Astrocyte (in vitro differentiated cells and primary cell): ENCODE measurements at regions not wholly inside any gene's neighbourhood (a gene's known extent, or its start where the extent isn't known, plus 50 kb on each side); places are given as distances from the start of the nearest gene placed in this dataset.

Experiments
- DNase-seq: peaks from one replicate; pipeline ENCODE4 v3.0.0-alpha.2; 2010; ENCODE audit warnings: low read depth
- FAIRE-seq: peaks from 2 replicates; lab custom pipeline; 2011; peaks lifted over from hg19 to GRCh38; lab: Jason Lieb, UNC
- H2AFZ ChIP-seq: 2 replicates; pipeline ENCODE4 v1.6.0; 2012; ENCODE audit warnings: low read depth, low read length, inconsistent platforms
- H3K27ac ChIP-seq: 2 replicates; pipeline ENCODE4 v1.5.1; 2011; ENCODE audit warnings: low read depth, low read length, inconsistent platforms
- H3K27me3 ChIP-seq: 2 replicates; pipeline ENCODE4 v1.6.0; 2011; ENCODE audit warnings: low read length, inconsistent platforms; ENCODE audit not compliant: insufficient read depth
- H3K36me3 ChIP-seq: 2 replicates; pipeline ENCODE4 v1.5.1; 2011; ENCODE audit warnings: low read length, inconsistent platforms; ENCODE audit not compliant: insufficient read depth
- H3K4me1 ChIP-seq: 2 replicates; pipeline ENCODE4 v1.5.1; 2011; ENCODE audit warnings: low read length, inconsistent platforms; ENCODE audit not compliant: insufficient read depth
- H3K4me2 ChIP-seq: 2 replicates; pipeline ENCODE4 v1.6.0; 2012; ENCODE audit warnings: low read length, inconsistent platforms
- H3K4me3 ChIP-seq: 2 replicates; pipeline ENCODE4 v1.5.1; 2011; ENCODE audit warnings: low read depth, mild to moderate bottlenecking, low read length, inconsistent platforms; ENCODE audit not compliant: insufficient read depth
- H3K79me2 ChIP-seq: 2 replicates; pipeline ENCODE4 v1.6.0; 2012; ENCODE audit warnings: mild to moderate bottlenecking, low read length, inconsistent platforms; ENCODE audit not compliant: insufficient read depth
- H3K9ac ChIP-seq: 2 replicates; pipeline ENCODE4 v1.6.0; 2012; ENCODE audit warnings: mild to moderate bottlenecking, low read length, inconsistent platforms
- H3K9me3 ChIP-seq: 2 replicates; pipeline ENCODE4 v1.5.1; 2012; ENCODE audit warnings: low read depth, mild to moderate bottlenecking, low read length, inconsistent platforms; ENCODE audit not compliant: insufficient read depth
- H4K20me1 ChIP-seq: 2 replicates; pipeline ENCODE4 v1.6.0; 2012; ENCODE audit warnings: low read length, inconsistent platforms; ENCODE audit not compliant: insufficient read depth
- H3K27ac Mint-ChIP-seq: one replicate; pipeline ENCODE4 v1.8.0; 2021; ENCODE audit warnings: mild to moderate bottlenecking, mixed read lengths; ENCODE audit not compliant: unreplicated experiment
- H3K27me3 Mint-ChIP-seq: one replicate; pipeline ENCODE4 v1.8.0; 2021; ENCODE audit warnings: low read depth, mixed read lengths; ENCODE audit not compliant: unreplicated experiment
- H3K36me3 Mint-ChIP-seq: one replicate; pipeline ENCODE4 v1.8.0; 2021; ENCODE audit warnings: low read depth, mixed read lengths; ENCODE audit not compliant: unreplicated experiment
- H3K4me1 Mint-ChIP-seq: one replicate; pipeline ENCODE4 v1.8.0; 2021; ENCODE audit warnings: low read depth, mixed read lengths; ENCODE audit not compliant: unreplicated experiment
- H3K4me3 Mint-ChIP-seq: one replicate; pipeline ENCODE4 v1.8.0; 2021; ENCODE audit warnings: mild to moderate bottlenecking, moderate library complexity, mixed read lengths; ENCODE audit not compliant: unreplicated experiment
- H3K9me3 Mint-ChIP-seq: one replicate; pipeline ENCODE4 v1.8.0; 2021; ENCODE audit warnings: mild to moderate bottlenecking, mixed read lengths; ENCODE audit not compliant: unreplicated experiment
- EZH2 ChIP-seq: IDR thresholded peaks from 2 replicates; pipeline ENCODE4 v1.6.1; 2012; ENCODE audit warnings: mild to moderate bottlenecking, low read length, inconsistent platforms; ENCODE audit not compliant: insufficient read depth
- TF ChIP-seq, protein P1 (sequence below): IDR thresholded peaks from 2 replicates; pipeline ENCODE4 v1.5.1; 2011; ENCODE audit warnings: low read depth, mild to moderate bottlenecking, inconsistent platforms, low read length, moderate library complexity; ENCODE audit not compliant: insufficient read depth

DNA sequence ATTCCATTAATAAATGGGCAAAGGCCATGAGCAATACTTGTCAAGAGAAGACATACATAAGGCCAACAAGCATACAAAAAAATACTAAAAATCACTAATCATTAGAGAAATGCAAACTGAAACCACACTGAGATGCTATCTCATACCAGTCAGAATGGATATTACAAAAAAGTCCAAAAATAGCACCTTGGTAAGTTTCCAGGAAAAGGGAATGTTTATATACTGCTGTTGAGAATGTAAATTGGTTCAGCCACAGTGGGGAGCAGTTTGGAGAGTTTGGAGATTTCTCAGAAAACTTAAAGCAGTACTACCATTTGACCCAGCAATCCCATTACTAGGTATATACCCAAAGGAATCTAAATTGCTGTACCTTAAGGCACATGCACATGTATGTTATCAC lies 467.7 kb downstream of the CDH11 start:
- Histone ChIP-seq H3K27me3 (no peaks in the 10 kb centered on the region), H3K36me3 (no peaks in the 10 kb centered on the region), H3K4me1 (peaks cover 22% of the 10 kb centered on the region), H3K79me2 (no peaks in the 10 kb centered on the region), H3K4me3 (no peak overlapping the region), H3K9me3 (no peaks in the 10 kb centered on the region), H3K27ac (peak overlapping the region; percentile 34), H4K20me1 (no peaks in the 10 kb centered on the region), H2AFZ (no peak overlapping the region), H3K9ac (no peak overlapping the region), H3K4me2 (peak overlapping the region; percentile 21)
- no peaks in the 10 kb centered on the region for H3K27me3 Mint-ChIP-seq
- no peak for TF ChIP-seq EZH2
- TF ChIP-seq, protein P1, sequence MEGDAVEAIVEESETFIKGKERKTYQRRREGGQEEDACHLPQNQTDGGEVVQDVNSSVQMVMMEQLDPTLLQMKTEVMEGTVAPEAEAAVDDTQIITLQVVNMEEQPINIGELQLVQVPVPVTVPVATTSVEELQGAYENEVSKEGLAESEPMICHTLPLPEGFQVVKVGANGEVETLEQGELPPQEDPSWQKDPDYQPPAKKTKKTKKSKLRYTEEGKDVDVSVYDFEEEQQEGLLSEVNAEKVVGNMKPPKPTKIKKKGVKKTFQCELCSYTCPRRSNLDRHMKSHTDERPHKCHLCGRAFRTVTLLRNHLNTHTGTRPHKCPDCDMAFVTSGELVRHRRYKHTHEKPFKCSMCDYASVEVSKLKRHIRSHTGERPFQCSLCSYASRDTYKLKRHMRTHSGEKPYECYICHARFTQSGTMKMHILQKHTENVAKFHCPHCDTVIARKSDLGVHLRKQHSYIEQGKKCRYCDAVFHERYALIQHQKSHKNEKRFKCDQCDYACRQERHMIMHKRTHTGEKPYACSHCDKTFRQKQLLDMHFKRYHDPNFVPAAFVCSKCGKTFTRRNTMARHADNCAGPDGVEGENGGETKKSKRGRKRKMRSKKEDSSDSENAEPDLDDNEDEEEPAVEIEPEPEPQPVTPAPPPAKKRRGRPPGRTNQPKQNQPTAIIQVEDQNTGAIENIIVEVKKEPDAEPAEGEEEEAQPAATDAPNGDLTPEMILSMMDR: no peak
- H3K9me3 Mint-ChIP-seq: peaks cover 6% of the 10 kb centered on the region
- H3K4me1 Mint-ChIP-seq: peaks cover 16% of the 10 kb centered on the region
- DNase-seq (peak; percentile 81), FAIRE-seq (peak; percentile 92)
- no peak overlapping the region for H3K27ac Mint-ChIP-seq
- no peaks in the 10 kb centered on the region for H3K36me3 Mint-ChIP-seq
- no peak overlapping the region for H3K4me3 Mint-ChIP-seq

DNA sequence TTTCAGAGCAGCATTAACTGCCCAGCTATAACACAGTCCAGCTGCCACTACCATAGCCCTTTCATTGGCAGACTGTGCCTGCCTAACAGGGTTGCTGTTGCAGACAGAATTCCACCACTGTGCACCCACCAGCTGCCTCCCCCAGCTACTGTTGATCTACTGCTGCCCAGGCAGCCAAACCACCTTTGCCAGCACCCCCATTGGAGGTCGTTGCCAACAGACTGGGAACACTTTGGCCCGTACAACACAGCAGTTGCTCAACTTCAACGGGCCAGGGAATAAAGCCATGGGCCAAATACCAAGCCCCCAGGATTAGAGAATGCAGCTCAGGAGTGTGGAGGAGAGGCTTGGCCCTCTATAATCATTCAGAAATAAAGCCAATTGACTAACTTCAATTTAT lies 473.6 kb downstream of the CDH11 start:
- Histone ChIP-seq H3K79me2 (no peaks in the 10 kb centered on the region), H3K9me3 (no peaks in the 10 kb centered on the region), H3K27ac (no peak overlapping the region), H3K4me1 (no peaks in the 10 kb centered on the region), H3K9ac (no peak overlapping the region), H3K27me3 (no peaks in the 10 kb centered on the region), H2AFZ (no peak overlapping the region), H3K4me2 (no peak overlapping the region), H3K36me3 (no peaks in the 10 kb centered on the region), H4K20me1 (no peaks in the 10 kb centered on the region), H3K4me3 (no peak overlapping the region)
- no peak for DNase-seq
- TF ChIP-seq EZH2: no peak
- TF ChIP-seq, protein P1: no peak
- peaks cover 5% of the 10 kb centered on the region for H3K4me1 Mint-ChIP-seq
- H3K36me3 Mint-ChIP-seq: no peaks in the 10 kb centered on the region
- FAIRE-seq: no peak
- H3K4me3 Mint-ChIP-seq: no peak overlapping the region
- no peak overlapping the region for H3K27ac Mint-ChIP-seq
- H3K27me3 Mint-ChIP-seq: no peaks in the 10 kb centered on the region
- H3K9me3 Mint-ChIP-seq: peaks cover 6% of the 10 kb centered on the region

DNA sequence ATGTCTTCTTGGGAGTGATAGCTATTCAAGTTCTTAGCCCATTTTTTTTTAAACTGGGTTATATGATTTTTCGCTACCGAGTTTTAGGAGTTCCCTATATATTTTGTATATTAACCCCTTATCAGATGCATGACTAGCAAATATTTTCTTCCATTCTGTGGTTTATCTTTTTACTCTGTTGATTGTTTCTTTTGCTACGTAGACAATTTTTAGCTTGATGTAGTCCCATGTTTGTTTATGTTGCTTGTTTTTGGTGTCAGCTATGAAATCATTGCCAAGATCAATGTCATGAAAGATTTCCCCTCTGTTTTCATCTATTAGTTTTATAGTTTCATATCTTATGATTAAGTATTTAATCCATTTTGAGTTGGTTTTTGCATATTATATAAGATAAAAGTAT lies 480.5 kb downstream of the CDH11 start:
- Histone ChIP-seq H2AFZ (no peak overlapping the region), H3K9ac (no peak overlapping the region), H3K36me3 (no peaks in the 10 kb centered on the region), H4K20me1 (no peaks in the 10 kb centered on the region), H3K27me3 (no peaks in the 10 kb centered on the region), H3K9me3 (no peaks in the 10 kb centered on the region), H3K4me3 (no peak overlapping the region), H3K4me1 (no peaks in the 10 kb centered on the region), H3K4me2 (no peak overlapping the region), H3K79me2 (no peaks in the 10 kb centered on the region), H3K27ac (no peak overlapping the region)
- no peak overlapping the region for H3K4me3 Mint-ChIP-seq
- no peaks in the 10 kb centered on the region for H3K36me3 Mint-ChIP-seq
- FAIRE-seq: no peak
- no peak for DNase-seq
- no peak for TF ChIP-seq EZH2
- no peak overlapping the region for H3K27ac Mint-ChIP-seq
- H3K27me3 Mint-ChIP-seq: no peaks in the 10 kb centered on the region
- H3K9me3 Mint-ChIP-seq: no peaks in the 10 kb centered on the region
- H3K4me1 Mint-ChIP-seq: no peaks in the 10 kb centered on the region
